ENCODE measurements at regions not wholly inside any gene's neighbourhood (a gene's known extent, or its start where the extent isn't known, plus 50 kb on each side); places are given as distances from the start of the nearest gene placed in this dataset.

- WGBS, 2 donors, result 77 to 87% methylated on average over 2 of the region's 2 CpGs
- Histone ChIP-seq H3K9me3 (no peaks in the 10 kb centered on the region), H3K4me1 (peaks cover 0 to 10% (median 0%) of the 10 kb centered on the region in 4 donors), H3K36me3 (no peaks in the 10 kb centered on the region), H3K27ac (no peak overlapping the region), H3K27me3 (no peaks in the 10 kb centered on the region), H3K4me3 (no peak overlapping the region)
- TF ChIP-seq POLR2AphosphoS5 (IDR thresholded peaks at IDR 0.05) (no peak), EP300 (IDR thresholded peaks at IDR 0.05) (no peak), POLR2A (IDR thresholded peaks at IDR 0.05) (no peak)
- TF ChIP-seq, protein P1, sequence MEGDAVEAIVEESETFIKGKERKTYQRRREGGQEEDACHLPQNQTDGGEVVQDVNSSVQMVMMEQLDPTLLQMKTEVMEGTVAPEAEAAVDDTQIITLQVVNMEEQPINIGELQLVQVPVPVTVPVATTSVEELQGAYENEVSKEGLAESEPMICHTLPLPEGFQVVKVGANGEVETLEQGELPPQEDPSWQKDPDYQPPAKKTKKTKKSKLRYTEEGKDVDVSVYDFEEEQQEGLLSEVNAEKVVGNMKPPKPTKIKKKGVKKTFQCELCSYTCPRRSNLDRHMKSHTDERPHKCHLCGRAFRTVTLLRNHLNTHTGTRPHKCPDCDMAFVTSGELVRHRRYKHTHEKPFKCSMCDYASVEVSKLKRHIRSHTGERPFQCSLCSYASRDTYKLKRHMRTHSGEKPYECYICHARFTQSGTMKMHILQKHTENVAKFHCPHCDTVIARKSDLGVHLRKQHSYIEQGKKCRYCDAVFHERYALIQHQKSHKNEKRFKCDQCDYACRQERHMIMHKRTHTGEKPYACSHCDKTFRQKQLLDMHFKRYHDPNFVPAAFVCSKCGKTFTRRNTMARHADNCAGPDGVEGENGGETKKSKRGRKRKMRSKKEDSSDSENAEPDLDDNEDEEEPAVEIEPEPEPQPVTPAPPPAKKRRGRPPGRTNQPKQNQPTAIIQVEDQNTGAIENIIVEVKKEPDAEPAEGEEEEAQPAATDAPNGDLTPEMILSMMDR (IDR thresholded peaks at IDR 0.05), result no peak
- no peak for DNase-seq
- intact Hi-C loops (cut with DNase I), result no loop called here
These were observed 190.6 kb downstream of the ARRDC4 start for GRCh38 chr15:98151096-98151495.

DNA sequence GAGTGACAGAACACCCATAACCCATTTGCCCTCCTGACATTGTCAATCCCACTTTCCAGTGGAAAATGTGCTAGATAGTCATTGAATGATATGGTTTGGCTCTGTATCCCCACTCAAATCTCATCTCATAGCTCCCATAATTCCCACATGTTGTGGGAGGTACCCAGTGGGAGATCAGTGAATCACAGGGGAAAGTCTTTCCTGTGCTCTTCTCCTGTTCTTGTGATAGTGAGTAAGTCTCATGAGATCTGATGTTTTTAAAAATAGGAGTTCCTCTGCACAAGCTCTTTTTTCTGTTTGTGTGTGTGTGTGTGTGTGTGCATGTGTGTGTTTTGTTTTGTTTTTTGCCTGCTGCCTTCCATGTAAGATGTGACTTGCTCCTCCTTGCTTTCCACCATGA, 191.7 kb downstream of the ARRDC4 start:
- H3K36me3 ChIP-seq, result no peaks in the 10 kb centered on the region
- no peak overlapping the region for H3K4me3 ChIP-seq
- TF ChIP-seq EP300 (IDR thresholded peaks at IDR 0.05), result no peak
- H3K27ac ChIP-seq, result no peak overlapping the region
- intact Hi-C loops (cut with DNase I), result no loop called here
- peaks cover 0 to 10% (median 0%) of the 10 kb centered on the region in 4 donors for H3K4me1 ChIP-seq
- H3K9me3 ChIP-seq, result no peaks in the 10 kb centered on the region
- DNase-seq, result no peak
- no peaks in the 10 kb centered on the region for H3K27me3 ChIP-seq

- Histone ChIP-seq H3K4me3 (no peak overlapping the region), H3K27me3 (no peaks in the 10 kb centered on the region), H3K9me3 (no peaks in the 10 kb centered on the region), H3K36me3 (no peaks in the 10 kb centered on the region), H3K27ac (no peak overlapping the region), H3K4me1 (peaks cover 0 to 10% (median 0%) of the 10 kb centered on the region in 4 donors)
- no peak for DNase-seq
- no peak for TF ChIP-seq POLR2A (IDR thresholded peaks at IDR 0.05)
- TF ChIP-seq, protein P1 (IDR thresholded peaks at IDR 0.05), result no peak
- no peak for TF ChIP-seq EP300 (IDR thresholded peaks at IDR 0.05)
- TF ChIP-seq POLR2AphosphoS5 (IDR thresholded peaks at IDR 0.05), result no peak
- WGBS, 2 donors, result 45 to 60% methylated on average over 4 of the region's 4 CpGs
- intact Hi-C loops (cut with DNase I), result no loop called here
These were observed 194.4 kb downstream of the ARRDC4 start for GRCh38 chr15:98154863-98155262.

- DNase-seq, result no peak
- Histone ChIP-seq H3K4me3 (no peak overlapping the region), H3K9me3 (no peaks in the 10 kb centered on the region), H3K4me1 (peaks cover 0 to 10% (median 0%) of the 10 kb centered on the region in 4 donors), H3K36me3 (no peaks in the 10 kb centered on the region), H3K27me3 (no peaks in the 10 kb centered on the region), H3K27ac (no peak overlapping the region)
- intact Hi-C loops (cut with DNase I), result no loop called here
- 96 to 97% methylated on average over 1 of the region's 1 CpG for WGBS, 2 donors
- TF ChIP-seq POLR2AphosphoS5 (IDR thresholded peaks at IDR 0.05), result no peak
These were observed 194.9 kb downstream of the ARRDC4 start for GRCh38 chr15:98155356-98155755.

DNA sequence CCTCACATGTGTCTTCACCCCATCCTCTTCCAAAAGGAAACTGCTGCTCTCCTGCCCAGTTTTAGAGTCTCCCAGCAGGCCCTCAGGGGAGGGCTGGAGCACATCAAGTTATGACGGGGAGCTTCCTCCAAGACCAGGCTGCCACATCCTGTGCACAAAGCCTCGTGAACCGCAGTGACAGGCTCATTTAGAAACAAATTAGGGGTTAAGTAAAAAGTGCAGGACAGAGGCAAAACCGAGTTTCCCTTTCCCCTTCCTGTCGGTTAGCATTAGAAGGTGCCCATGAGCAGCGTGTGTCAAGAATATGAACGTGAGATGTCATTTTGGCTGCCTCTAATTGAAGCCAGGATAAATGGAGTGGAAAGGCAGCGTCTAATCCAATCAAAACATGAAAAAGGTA, 199.7 kb downstream of the ARRDC4 start:
- H3K4me1 ChIP-seq, result peaks cover 0 to 2% (median 0%) of the 10 kb centered on the region in 4 donors
- WGBS, 2 donors, result 30 to 63% methylated on average over 8 of the region's 8 CpGs
- TF ChIP-seq EP300 (IDR thresholded peaks at IDR 0.05) (no peak), POLR2A (IDR thresholded peaks at IDR 0.05) (no peak), POLR2AphosphoS5 (IDR thresholded peaks at IDR 0.05) (no peak)
- TF ChIP-seq, protein P1 (IDR thresholded peaks at IDR 0.05), result no peak
- no peak for DNase-seq
- no peaks in the 10 kb centered on the region for H3K9me3 ChIP-seq
- no peaks in the 10 kb centered on the region for H3K27me3 ChIP-seq
- H3K36me3 ChIP-seq, result no peaks in the 10 kb centered on the region
- intact Hi-C loops (cut with DNase I), result no loop called here
- H3K27ac ChIP-seq, result no peak overlapping the region
- no peak overlapping the region for H3K4me3 ChIP-seq

DNA sequence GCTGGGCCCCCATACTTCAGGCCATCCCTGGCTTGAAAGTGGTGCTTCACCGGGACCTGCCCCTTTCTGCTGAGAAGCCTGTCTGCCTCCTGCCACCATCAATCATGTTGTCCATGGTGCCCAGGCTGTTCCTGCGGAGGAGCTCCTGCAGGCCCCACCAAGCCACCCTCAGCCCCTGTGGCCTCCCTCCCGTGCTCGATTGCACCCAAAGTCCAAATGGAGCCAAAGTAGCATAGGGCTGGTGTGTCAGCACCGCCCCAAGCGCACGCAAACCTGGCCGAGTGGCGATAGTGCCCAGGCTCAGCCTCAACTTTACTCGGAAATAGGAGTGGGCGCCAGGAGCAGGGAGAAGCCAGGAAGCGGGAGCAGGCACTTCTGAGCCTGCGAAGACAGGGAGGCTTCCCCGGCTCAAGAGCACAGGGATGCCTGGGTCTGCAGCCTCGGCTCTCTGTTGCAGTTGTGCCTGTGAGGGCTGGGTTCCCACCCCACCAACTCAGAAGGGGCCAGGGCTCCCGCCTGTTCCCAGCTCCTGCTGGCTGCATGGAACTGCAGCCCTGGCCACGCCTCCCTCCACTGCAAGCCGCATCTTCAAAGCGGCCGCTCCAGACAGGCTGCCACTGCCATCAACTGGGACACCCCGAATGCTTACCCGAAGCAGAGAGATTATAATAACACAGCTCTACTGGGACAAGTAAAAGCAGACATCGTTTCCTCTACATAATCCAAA, 203.0 kb downstream of the ARRDC4 start:
- TF ChIP-seq EP300 (IDR thresholded peaks at IDR 0.05) (no peak), POLR2AphosphoS5 (IDR thresholded peaks at IDR 0.05) (no peak), POLR2A (IDR thresholded peaks at IDR 0.05) (no peak)
- TF ChIP-seq, protein P1 (IDR thresholded peaks at IDR 0.05), result no peak
- Histone ChIP-seq H3K27ac (no peak overlapping the region), H3K4me3 (no peak overlapping the region), H3K9me3 (no peaks in the 10 kb centered on the region), H3K27me3 (no peaks in the 10 kb centered on the region), H3K4me1 (no peaks in the 10 kb centered on the region), H3K36me3 (no peaks in the 10 kb centered on the region)
- DNase-seq, result no peak
- WGBS, 2 donors, result 80 to 82% methylated on average over 23 of the region's 23 CpGs
- intact Hi-C loops (cut with DNase I), result no loop called here

All from sigmoid colon (tissue), 6 donors.